IMR-90 (cell line): ENCODE measurements at regions not wholly inside any gene's neighbourhood (a gene's known extent, or its start where the extent isn't known, plus 50 kb on each side); places are given as distances from the start of the nearest gene placed in this dataset.

Experiments
- BHLHE40 ChIP-seq: fragments of 150-350 bp; IDR thresholded peaks from 2 replicates; pipeline ENCODE4 v1.6.1; 2016; ENCODE audit warnings: mild to moderate bottlenecking, low read depth, low read length
- CHD1 ChIP-seq: IDR thresholded peaks from 2 replicates; pipeline ENCODE4 v1.6.1; 2012; ENCODE audit warnings: low read depth, low read length, improper control_type of control experiment
- CTCF ChIP-seq: conservative IDR thresholded peaks from 2 replicates; pipeline ENCODE4 v1.5.1; 2012; ENCODE audit warnings: mild to moderate bottlenecking, low read depth, low read length, improper control_type of control experiment
- MAZ ChIP-seq: IDR thresholded peaks from 2 replicates; pipeline ENCODE4 v1.6.1; 2012; ENCODE audit warnings: low read depth, mild to moderate bottlenecking, low read length, improper control_type of control experiment, moderate library complexity, borderline replicate concordance
- POLR2A ChIP-seq: IDR thresholded peaks from 2 replicates; pipeline ENCODE4 v1.6.1; 2012; ENCODE audit warnings: mild to moderate bottlenecking, low read depth, low read length
- RAD21 ChIP-seq: IDR thresholded peaks from 2 replicates; pipeline ENCODE4 v1.6.1; 2012; ENCODE audit warnings: low read length, improper control_type of control experiment
- RCOR1 ChIP-seq: IDR thresholded peaks from 2 replicates; pipeline ENCODE4 v1.6.1; 2012; ENCODE audit warnings: mild to moderate bottlenecking, low read length, improper control_type of control experiment; ENCODE audit not compliant: insufficient replicate concordance
- RFX5 ChIP-seq: IDR thresholded peaks from 2 replicates; pipeline ENCODE4 v1.8.0; 2012; ENCODE audit warnings: low read depth, mild to moderate bottlenecking, low read length, moderate library complexity
- TF ChIP-seq, protein P1 (sequence below): fragments of 150-350 bp; IDR thresholded peaks from 2 replicates; pipeline ENCODE4 v1.6.1; 2017; ENCODE audit warnings: mild to moderate bottlenecking, antibody characterized with exemption, low read length, low read depth
- TF ChIP-seq, protein P2 (sequence below): fragments of 150-350 bp; IDR thresholded peaks from 2 replicates; pipeline ENCODE4 v1.6.1; 2016; ENCODE audit warnings: low read depth, mild to moderate bottlenecking, low read length, moderate library complexity, borderline replicate concordance

- TF ChIP-seq CTCF (no peak), POLR2A (no peak), CHD1 (no peak), RCOR1 (no peak), BHLHE40 (no peak), RFX5 (no peak), MAZ (no peak), RAD21 (no peak)
- TF ChIP-seq, protein P1, sequence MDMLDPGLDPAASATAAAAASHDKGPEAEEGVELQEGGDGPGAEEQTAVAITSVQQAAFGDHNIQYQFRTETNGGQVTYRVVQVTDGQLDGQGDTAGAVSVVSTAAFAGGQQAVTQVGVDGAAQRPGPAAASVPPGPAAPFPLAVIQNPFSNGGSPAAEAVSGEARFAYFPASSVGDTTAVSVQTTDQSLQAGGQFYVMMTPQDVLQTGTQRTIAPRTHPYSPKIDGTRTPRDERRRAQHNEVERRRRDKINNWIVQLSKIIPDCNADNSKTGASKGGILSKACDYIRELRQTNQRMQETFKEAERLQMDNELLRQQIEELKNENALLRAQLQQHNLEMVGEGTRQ = no peak
- TF ChIP-seq, protein P2, sequence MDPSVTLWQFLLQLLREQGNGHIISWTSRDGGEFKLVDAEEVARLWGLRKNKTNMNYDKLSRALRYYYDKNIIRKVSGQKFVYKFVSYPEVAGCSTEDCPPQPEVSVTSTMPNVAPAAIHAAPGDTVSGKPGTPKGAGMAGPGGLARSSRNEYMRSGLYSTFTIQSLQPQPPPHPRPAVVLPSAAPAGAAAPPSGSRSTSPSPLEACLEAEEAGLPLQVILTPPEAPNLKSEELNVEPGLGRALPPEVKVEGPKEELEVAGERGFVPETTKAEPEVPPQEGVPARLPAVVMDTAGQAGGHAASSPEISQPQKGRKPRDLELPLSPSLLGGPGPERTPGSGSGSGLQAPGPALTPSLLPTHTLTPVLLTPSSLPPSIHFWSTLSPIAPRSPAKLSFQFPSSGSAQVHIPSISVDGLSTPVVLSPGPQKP = no peak
Observed at GRCh38 chr12:114820796-114821195, 136.8 kb upstream of the TBX3 start.
